ENCODE measurements at regions not wholly inside any gene's neighbourhood (a gene's known extent, or its start where the extent isn't known, plus 50 kb on each side); places are given as distances from the start of the nearest gene placed in this dataset.

DNA sequence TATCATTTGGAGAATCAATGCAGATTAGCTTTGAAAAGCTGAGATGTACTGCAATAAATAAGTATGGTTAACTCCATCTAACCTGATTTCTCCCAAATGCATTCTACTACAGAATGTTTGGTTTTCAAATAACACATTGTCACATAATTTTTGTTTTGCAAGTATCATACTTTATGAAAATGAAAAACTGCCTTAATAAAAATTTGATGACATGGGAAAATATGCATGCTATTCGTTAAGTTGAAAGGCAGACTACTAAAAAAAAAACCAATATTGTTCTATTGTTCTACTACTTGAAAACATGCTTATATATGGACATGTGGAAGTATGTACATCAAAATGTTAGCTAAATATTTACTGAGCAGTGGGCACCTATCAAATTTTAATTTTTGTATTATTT lies 668.9 kb downstream of the HTR1A start:
- FAIRE-seq: no peak
- WGBS, 2 experiments (ENCODE audit: extremely low coverage in 1 of 2, insufficient coverage in 1 of 2, insufficient read length in 1 of 2, insufficient replicate concordance in 2 of 2, low coverage in 1 of 2, low lambda C conversion rate in 2 of 2, missing lambda C conversion rate in 1 of 2): 90% methylated on average over 1 of the region's 1 CpG; no CpG with 5 or more reads in 1 of the 2 experiments

More for the DNA sequence above, 668.9 kb downstream of the HTR1A start:
- Histone ChIP-seq H3K79me1 (ENCODE audit: low read depth, low read length) (no peaks in the 10 kb centered on the region), H3K9me3 (ENCODE audit: insufficient read depth in 2 of 2, low read depth in 1 of 2, low read length in 1 of 2) (no peaks in the 10 kb centered on the region), H3K4me1 (replicated peaks in 1 of 4; ENCODE audit: control insufficient read depth in 3 of 4, insufficient read depth in 4 of 4, low read length in 3 of 4) (no peaks in the 10 kb centered on the region), H4K91ac (replicated peaks; ENCODE audit: insufficient read length, low read length) (no peak overlapping the region), H2BK12ac (ENCODE audit: low read depth, low read length) (no peak overlapping the region), H2AK5ac (ENCODE audit: low read depth, low read length) (no peak overlapping the region), H2BK5ac (ENCODE audit: low read depth, low read length) (no peak overlapping the region), H2BK120ac (replicated peaks; ENCODE audit: low read depth, low read length) (no peak overlapping the region), H2AFZ (ENCODE audit: low read length) (no peak overlapping the region), H3K18ac (ENCODE audit: extremely low read depth, low read length) (no peak overlapping the region), H3K27ac (ENCODE audit: low read depth, low read length) (no peak overlapping the region), H3K23me2 (ENCODE audit: low read depth, low read length) (no peaks in the 10 kb centered on the region), H3K14ac (ENCODE audit: insufficient read length) (no peak overlapping the region), H3K4me2 (ENCODE audit: insufficient read depth in 1 of 2, low read depth in 2 of 2, low read length in 2 of 2) (no peak overlapping the region), H3K4ac (replicated peaks; ENCODE audit: insufficient read length, low read depth, low read length) (no peak overlapping the region), H3K23ac (ENCODE audit: insufficient read length) (no peak overlapping the region), H4K5ac (ENCODE audit: insufficient read length, low read depth, low read length) (no peak overlapping the region), H4K8ac (ENCODE audit: extremely low read depth, insufficient read depth, low read length) (no peak overlapping the region), H2BK15ac (ENCODE audit: low read length) (no peak overlapping the region), H3K4me3 (ENCODE audit: extremely low read depth in 1 of 4, insufficient read depth in 2 of 4, low read depth in 3 of 4, low read length in 4 of 4) (no peak overlapping the region), H3K56ac (replicated peaks; ENCODE audit: insufficient read length, low read depth, low read length) (no peak overlapping the region), H3K27me3 (replicated peaks in 1 of 4; ENCODE audit: control insufficient read depth in 3 of 4, extremely low read depth in 1 of 4, insufficient read depth in 3 of 4, low read length in 3 of 4) (no peaks in the 10 kb centered on the region), H2BK20ac (ENCODE audit: low read length) (no peak overlapping the region), H3K79me2 (ENCODE audit: control insufficient read depth in 1 of 2, insufficient read depth in 2 of 2, low read length in 2 of 2) (no peaks in the 10 kb centered on the region), H4K20me1 (replicated peaks in 1 of 2; ENCODE audit: control insufficient read depth in 1 of 2, insufficient read depth in 2 of 2, low read length in 2 of 2) (no peaks in the 10 kb centered on the region), H3K9ac (replicated peaks in 1 of 4; ENCODE audit: extremely low read depth in 1 of 4, low read depth in 3 of 4, low read length in 3 of 4) (no peak overlapping the region), H3K36me3 (ENCODE audit: control insufficient read depth in 2 of 4, insufficient read depth in 4 of 4, low read length in 3 of 4) (no peaks in the 10 kb centered on the region)
- no peak for DNase-seq (ENCODE audit: low read depth in 1 of 2, low spot score in 2 of 2)
- ChIA-PET CTCF (ENCODE audit: partially characterized antibody) (no interaction called here), POLR2A (ENCODE audit: partially characterized antibody) (no interaction called here)
- TF ChIP-seq CHD2 (IDR thresholded peaks at IDR 0.05; ENCODE audit: low read length): no peak
- TF ChIP-seq POU5F1 (IDR thresholded peaks at IDR 0.05; ENCODE audit: low read depth, low read length): no peak
- TF ChIP-seq HDAC6 (IDR thresholded peaks at IDR 0.05; ENCODE audit: low read depth, low read length): no peak

All from H1 (cell line).